HL-60 (cell line): ENCODE measurements at regions not wholly inside any gene's neighbourhood (a gene's known extent, or its start where the extent isn't known, plus 50 kb on each side); places are given as distances from the start of the nearest gene placed in this dataset.

Source experiments
- DNase-seq, 2 experiments: peaks; one replicate each; pipeline ENCODE4 v3.0.0-alpha.2; 2010 to 2020; ENCODE audit warnings: low read depth in 1 of 2, low spot score in 1 of 2
- H3K27ac ChIP-seq: fragments of 250-450 bp; sonication (Bioruptor Pico); replicated peaks from 2 replicates; pipeline ENCODE4 v1.5.1; 2020; ENCODE audit warnings: mild to moderate bottlenecking, moderate library complexity
- H3K27me3 ChIP-seq: fragments of 250-450 bp; sonication (Bioruptor Pico); 2 replicates; pipeline ENCODE4 v1.5.1; 2021; ENCODE audit warnings: mild to moderate bottlenecking, moderate library complexity; ENCODE audit not compliant: insufficient read depth, poor library complexity, severe bottlenecking
- H3K4me3 ChIP-seq: replicated peaks from 2 replicates; pipeline ENCODE4 v1.5.1; 2011; ENCODE audit warnings: mild to moderate bottlenecking, control low read depth, low read length; ENCODE audit not compliant: insufficient read depth
- GABPA ChIP-seq: IDR thresholded peaks from 2 replicates; pipeline ENCODE4 v1.6.1; 2012; ENCODE audit warnings: low read depth
- POLR2AphosphoS5 ChIP-seq: IDR thresholded peaks from 2 replicates; pipeline ENCODE4 v1.6.1; 2012; ENCODE audit warnings: low read depth
- SPI1 ChIP-seq: IDR thresholded peaks from 2 replicates; pipeline ENCODE4 v1.6.1; 2012; ENCODE audit warnings: low read depth, mild to moderate bottlenecking, borderline replicate concordance
- TF ChIP-seq, protein P1 (sequence below): IDR thresholded peaks from one replicate; pipeline ENCODE4 v1.5.1; 2011; ENCODE audit warnings: low read length, control low read depth, inconsistent platforms; ENCODE audit not compliant: insufficient read depth
- TF ChIP-seq, protein P2 (sequence below): IDR thresholded peaks from 2 replicates; pipeline ENCODE4 v1.6.1; 2012; ENCODE audit warnings: low read depth; ENCODE audit not compliant: insufficient replicate concordance

DNA sequence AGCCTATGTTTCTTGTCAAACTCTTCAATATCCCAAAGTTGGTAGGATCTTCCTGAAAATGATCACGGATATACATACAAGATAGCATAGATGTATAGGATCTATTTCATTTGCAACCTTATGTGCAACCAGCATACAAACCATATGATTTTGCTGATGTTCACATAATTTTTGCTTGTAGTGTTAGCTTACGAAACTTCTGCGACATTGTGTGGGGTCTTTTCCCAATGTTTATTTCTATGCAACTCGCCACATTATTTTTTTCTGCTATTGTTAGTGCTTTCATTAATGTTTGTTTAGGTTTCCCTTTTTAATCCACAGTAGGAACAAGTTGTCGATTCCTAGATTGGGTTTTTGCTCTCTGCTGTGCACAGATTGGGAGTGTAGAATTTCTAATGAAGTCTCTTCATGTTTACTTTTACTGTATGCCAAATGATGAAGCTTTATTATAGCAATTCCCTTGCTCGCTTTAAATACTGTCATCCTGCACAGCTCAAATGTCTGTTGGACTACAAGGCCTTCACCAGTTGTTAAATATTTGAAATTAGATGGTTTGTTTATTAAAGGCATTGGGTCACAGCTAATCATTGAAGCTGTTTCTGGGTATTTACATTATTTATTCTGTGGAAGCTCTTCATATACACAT, 257.6 kb upstream of the PCDH7 start:
- no peak overlapping the region for H3K4me3 ChIP-seq
- H3K27ac ChIP-seq: no peak overlapping the region
- H3K27me3 ChIP-seq: no peaks in the 10 kb centered on the region
- DNase-seq: no peak
- TF ChIP-seq SPI1: no peak
- TF ChIP-seq, protein P1, sequence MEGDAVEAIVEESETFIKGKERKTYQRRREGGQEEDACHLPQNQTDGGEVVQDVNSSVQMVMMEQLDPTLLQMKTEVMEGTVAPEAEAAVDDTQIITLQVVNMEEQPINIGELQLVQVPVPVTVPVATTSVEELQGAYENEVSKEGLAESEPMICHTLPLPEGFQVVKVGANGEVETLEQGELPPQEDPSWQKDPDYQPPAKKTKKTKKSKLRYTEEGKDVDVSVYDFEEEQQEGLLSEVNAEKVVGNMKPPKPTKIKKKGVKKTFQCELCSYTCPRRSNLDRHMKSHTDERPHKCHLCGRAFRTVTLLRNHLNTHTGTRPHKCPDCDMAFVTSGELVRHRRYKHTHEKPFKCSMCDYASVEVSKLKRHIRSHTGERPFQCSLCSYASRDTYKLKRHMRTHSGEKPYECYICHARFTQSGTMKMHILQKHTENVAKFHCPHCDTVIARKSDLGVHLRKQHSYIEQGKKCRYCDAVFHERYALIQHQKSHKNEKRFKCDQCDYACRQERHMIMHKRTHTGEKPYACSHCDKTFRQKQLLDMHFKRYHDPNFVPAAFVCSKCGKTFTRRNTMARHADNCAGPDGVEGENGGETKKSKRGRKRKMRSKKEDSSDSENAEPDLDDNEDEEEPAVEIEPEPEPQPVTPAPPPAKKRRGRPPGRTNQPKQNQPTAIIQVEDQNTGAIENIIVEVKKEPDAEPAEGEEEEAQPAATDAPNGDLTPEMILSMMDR: no peak
- no peak for TF ChIP-seq POLR2AphosphoS5
- TF ChIP-seq GABPA: no peak
- TF ChIP-seq, protein P2, sequence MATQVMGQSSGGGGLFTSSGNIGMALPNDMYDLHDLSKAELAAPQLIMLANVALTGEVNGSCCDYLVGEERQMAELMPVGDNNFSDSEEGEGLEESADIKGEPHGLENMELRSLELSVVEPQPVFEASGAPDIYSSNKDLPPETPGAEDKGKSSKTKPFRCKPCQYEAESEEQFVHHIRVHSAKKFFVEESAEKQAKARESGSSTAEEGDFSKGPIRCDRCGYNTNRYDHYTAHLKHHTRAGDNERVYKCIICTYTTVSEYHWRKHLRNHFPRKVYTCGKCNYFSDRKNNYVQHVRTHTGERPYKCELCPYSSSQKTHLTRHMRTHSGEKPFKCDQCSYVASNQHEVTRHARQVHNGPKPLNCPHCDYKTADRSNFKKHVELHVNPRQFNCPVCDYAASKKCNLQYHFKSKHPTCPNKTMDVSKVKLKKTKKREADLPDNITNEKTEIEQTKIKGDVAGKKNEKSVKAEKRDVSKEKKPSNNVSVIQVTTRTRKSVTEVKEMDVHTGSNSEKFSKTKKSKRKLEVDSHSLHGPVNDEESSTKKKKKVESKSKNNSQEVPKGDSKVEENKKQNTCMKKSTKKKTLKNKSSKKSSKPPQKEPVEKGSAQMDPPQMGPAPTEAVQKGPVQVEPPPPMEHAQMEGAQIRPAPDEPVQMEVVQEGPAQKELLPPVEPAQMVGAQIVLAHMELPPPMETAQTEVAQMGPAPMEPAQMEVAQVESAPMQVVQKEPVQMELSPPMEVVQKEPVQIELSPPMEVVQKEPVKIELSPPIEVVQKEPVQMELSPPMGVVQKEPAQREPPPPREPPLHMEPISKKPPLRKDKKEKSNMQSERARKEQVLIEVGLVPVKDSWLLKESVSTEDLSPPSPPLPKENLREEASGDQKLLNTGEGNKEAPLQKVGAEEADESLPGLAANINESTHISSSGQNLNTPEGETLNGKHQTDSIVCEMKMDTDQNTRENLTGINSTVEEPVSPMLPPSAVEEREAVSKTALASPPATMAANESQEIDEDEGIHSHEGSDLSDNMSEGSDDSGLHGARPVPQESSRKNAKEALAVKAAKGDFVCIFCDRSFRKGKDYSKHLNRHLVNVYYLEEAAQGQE: no peak

DNA sequence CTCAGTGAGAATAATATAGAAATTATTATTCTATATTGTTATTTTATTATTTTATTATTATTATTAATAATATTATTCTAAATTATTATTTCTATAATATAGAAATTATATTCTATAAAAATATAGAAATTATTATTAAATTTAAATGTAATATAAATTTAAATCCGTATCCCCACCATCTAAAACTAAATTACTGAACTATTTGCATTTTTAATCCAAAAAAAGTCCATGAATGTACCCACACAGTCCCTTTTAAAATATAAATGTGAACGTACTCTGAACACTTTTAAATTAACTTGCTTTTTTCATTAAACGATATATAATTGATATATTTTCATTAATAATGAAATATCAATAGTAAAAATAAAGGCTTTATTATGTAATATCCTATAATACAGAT, 248.3 kb upstream of the PCDH7 start:
- TF ChIP-seq, protein P1: no peak
- TF ChIP-seq SPI1: no peak
- no peak for DNase-seq
- H3K27me3 ChIP-seq: no peaks in the 10 kb centered on the region
- no peak overlapping the region for H3K27ac ChIP-seq
- no peak overlapping the region for H3K4me3 ChIP-seq

DNA sequence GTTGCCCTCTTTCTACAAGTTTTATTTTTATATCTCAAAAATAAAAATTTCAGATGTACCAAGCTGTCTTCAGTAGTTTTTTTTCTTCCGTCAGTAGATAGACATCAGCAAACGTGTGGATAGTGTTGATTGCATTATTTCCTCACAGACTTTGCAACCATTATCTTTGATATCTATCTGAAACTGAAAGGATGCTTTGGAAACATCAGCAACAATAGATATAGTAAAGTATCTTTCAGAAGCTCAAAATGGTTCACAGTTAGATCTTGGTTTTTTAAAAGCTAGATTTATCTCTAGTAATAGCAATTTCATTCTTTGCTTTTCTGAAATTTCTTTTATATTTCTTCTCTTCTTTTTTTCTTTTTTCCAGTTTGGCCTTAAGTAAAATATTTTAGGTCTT, 246.9 kb upstream of the PCDH7 start:
- Histone ChIP-seq H3K4me3 (no peak overlapping the region), H3K27ac (no peak overlapping the region), H3K27me3 (no peaks in the 10 kb centered on the region)
- TF ChIP-seq, protein P2: no peak
- TF ChIP-seq GABPA (no peak), POLR2AphosphoS5 (no peak), SPI1 (no peak)
- TF ChIP-seq, protein P1: no peak
- no peak for DNase-seq

- H3K27me3 ChIP-seq: no peaks in the 10 kb centered on the region
- no peak overlapping the region for H3K4me3 ChIP-seq
- no peak overlapping the region for H3K27ac ChIP-seq
- TF ChIP-seq, protein P1: no peak
- no peak for TF ChIP-seq GABPA
- TF ChIP-seq, protein P2: no peak
- TF ChIP-seq POLR2AphosphoS5: no peak
- no peak for TF ChIP-seq SPI1
- no peak for DNase-seq
Measured at GRCh38 chr4:30495251-30495650, 224.9 kb upstream of the PCDH7 start.
